SK-N-SH (cell line): ENCODE measurements at regions not wholly inside any gene's neighbourhood (a gene's known extent, or its start where the extent isn't known, plus 50 kb on each side); places are given as distances from the start of the nearest gene placed in this dataset.

Source experiments
- FOSL2 ChIP-seq: IDR thresholded peaks from 2 replicates; pipeline ENCODE4 v1.4.0; 2012; ENCODE audit warnings: low read depth, mild to moderate bottlenecking, moderate library complexity, borderline replicate concordance
- GABPA ChIP-seq: IDR thresholded peaks from 2 replicates; pipeline ENCODE4 v1.4.0; 2012; ENCODE audit warnings: low read depth, mild to moderate bottlenecking
- RFX5 ChIP-seq: IDR thresholded peaks from 2 replicates; pipeline ENCODE4 v1.6.1; 2012; ENCODE audit warnings: mild to moderate bottlenecking, improper control_type of control experiment, low read length
- TAF1 ChIP-seq: IDR thresholded peaks from 2 replicates; pipeline ENCODE4 v1.6.1; 2012; ENCODE audit warnings: low read depth, mild to moderate bottlenecking, low read length, moderate library complexity, borderline replicate concordance
- TCF12 ChIP-seq: IDR thresholded peaks from 2 replicates; pipeline ENCODE4 v1.4.0; 2012
- TF ChIP-seq, protein P1 (sequence below): fragments of 200-600 bp; sonication (generic); IDR thresholded peaks from 2 replicates; pipeline ENCODE4 v1.6.1; 2017; ENCODE audit warnings: antibody characterized with exemption, mild to moderate bottlenecking, moderate library complexity
- TF ChIP-seq, protein P2 (sequence below): fragments of 150-350 bp; IDR thresholded peaks from 2 replicates; pipeline ENCODE4 v1.6.1; 2017; ENCODE audit warnings: antibody characterized with exemption, low read length, low read depth, borderline replicate concordance
- TF ChIP-seq, protein P3 (sequence below): IDR thresholded peaks from 2 replicates; pipeline ENCODE4 v1.6.1; 2012; ENCODE audit warnings: mild to moderate bottlenecking, low read depth, low read length, moderate library complexity
- TF ChIP-seq, protein P4 (sequence below): IDR thresholded peaks from 2 replicates; pipeline ENCODE4 v1.4.0; 2012; ENCODE audit warnings: low read depth
- TF ChIP-seq, protein P5 (sequence below): IDR thresholded peaks from 2 replicates; pipeline ENCODE4; 2012

DNA sequence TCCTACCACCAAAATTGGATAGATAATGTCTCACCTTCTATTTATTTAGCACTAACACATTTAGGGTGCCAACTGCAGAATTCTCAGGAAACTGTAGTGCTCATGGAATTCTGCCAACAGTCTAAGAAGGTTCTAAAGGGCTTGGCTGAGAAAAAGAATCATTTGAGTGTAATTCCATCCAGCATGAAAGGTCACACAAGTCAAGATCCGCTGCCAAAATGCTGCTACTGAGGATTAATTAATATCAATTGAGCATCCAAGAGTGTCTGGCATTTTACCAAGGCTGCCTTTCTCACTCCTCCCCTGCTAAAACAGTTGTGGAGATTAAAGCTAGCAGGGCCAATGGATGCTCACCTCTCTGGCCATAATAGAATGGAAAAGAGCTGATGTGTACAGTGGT is 112.7 kb downstream of the FHL5 start:
- TF ChIP-seq GABPA (no peak), TAF1 (no peak), RFX5 (no peak), TCF12 (no peak), FOSL2 (no peak)
- TF ChIP-seq, protein P1, sequence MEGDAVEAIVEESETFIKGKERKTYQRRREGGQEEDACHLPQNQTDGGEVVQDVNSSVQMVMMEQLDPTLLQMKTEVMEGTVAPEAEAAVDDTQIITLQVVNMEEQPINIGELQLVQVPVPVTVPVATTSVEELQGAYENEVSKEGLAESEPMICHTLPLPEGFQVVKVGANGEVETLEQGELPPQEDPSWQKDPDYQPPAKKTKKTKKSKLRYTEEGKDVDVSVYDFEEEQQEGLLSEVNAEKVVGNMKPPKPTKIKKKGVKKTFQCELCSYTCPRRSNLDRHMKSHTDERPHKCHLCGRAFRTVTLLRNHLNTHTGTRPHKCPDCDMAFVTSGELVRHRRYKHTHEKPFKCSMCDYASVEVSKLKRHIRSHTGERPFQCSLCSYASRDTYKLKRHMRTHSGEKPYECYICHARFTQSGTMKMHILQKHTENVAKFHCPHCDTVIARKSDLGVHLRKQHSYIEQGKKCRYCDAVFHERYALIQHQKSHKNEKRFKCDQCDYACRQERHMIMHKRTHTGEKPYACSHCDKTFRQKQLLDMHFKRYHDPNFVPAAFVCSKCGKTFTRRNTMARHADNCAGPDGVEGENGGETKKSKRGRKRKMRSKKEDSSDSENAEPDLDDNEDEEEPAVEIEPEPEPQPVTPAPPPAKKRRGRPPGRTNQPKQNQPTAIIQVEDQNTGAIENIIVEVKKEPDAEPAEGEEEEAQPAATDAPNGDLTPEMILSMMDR: no peak
- TF ChIP-seq, protein P2, sequence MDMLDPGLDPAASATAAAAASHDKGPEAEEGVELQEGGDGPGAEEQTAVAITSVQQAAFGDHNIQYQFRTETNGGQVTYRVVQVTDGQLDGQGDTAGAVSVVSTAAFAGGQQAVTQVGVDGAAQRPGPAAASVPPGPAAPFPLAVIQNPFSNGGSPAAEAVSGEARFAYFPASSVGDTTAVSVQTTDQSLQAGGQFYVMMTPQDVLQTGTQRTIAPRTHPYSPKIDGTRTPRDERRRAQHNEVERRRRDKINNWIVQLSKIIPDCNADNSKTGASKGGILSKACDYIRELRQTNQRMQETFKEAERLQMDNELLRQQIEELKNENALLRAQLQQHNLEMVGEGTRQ: no peak
- TF ChIP-seq, protein P3, sequence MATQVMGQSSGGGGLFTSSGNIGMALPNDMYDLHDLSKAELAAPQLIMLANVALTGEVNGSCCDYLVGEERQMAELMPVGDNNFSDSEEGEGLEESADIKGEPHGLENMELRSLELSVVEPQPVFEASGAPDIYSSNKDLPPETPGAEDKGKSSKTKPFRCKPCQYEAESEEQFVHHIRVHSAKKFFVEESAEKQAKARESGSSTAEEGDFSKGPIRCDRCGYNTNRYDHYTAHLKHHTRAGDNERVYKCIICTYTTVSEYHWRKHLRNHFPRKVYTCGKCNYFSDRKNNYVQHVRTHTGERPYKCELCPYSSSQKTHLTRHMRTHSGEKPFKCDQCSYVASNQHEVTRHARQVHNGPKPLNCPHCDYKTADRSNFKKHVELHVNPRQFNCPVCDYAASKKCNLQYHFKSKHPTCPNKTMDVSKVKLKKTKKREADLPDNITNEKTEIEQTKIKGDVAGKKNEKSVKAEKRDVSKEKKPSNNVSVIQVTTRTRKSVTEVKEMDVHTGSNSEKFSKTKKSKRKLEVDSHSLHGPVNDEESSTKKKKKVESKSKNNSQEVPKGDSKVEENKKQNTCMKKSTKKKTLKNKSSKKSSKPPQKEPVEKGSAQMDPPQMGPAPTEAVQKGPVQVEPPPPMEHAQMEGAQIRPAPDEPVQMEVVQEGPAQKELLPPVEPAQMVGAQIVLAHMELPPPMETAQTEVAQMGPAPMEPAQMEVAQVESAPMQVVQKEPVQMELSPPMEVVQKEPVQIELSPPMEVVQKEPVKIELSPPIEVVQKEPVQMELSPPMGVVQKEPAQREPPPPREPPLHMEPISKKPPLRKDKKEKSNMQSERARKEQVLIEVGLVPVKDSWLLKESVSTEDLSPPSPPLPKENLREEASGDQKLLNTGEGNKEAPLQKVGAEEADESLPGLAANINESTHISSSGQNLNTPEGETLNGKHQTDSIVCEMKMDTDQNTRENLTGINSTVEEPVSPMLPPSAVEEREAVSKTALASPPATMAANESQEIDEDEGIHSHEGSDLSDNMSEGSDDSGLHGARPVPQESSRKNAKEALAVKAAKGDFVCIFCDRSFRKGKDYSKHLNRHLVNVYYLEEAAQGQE: no peak
- TF ChIP-seq, protein P4, sequence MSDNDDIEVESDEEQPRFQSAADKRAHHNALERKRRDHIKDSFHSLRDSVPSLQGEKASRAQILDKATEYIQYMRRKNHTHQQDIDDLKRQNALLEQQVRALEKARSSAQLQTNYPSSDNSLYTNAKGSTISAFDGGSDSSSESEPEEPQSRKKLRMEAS: no peak
- TF ChIP-seq, protein P5, sequence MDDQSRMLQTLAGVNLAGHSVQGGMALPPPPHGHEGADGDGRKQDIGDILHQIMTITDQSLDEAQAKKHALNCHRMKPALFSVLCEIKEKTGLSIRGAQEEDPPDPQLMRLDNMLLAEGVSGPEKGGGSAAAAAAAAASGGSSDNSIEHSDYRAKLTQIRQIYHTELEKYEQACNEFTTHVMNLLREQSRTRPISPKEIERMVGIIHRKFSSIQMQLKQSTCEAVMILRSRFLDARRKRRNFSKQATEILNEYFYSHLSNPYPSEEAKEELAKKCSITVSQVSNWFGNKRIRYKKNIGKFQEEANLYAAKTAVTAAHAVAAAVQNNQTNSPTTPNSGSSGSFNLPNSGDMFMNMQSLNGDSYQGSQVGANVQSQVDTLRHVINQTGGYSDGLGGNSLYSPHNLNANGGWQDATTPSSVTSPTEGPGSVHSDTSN: no peak
